ENCODE measurements at regions not wholly inside any gene's neighbourhood (a gene's known extent, or its start where the extent isn't known, plus 50 kb on each side); places are given as distances from the start of the nearest gene placed in this dataset.
"Not testable (repeated sequence)": the region's sequence is repeated elsewhere in the genome, so short reads cannot be mapped to it uniquely, and the experiment has no call there.

GRCh38 chr5:29548262-29548661 is 1645.2 kb upstream of the CDH6 start:
- DNase-seq, result no peak

GRCh38 chr5:29547236-29547865 is 1646.1 kb upstream of the CDH6 start:
- DNase-seq, result no peak

DNA sequence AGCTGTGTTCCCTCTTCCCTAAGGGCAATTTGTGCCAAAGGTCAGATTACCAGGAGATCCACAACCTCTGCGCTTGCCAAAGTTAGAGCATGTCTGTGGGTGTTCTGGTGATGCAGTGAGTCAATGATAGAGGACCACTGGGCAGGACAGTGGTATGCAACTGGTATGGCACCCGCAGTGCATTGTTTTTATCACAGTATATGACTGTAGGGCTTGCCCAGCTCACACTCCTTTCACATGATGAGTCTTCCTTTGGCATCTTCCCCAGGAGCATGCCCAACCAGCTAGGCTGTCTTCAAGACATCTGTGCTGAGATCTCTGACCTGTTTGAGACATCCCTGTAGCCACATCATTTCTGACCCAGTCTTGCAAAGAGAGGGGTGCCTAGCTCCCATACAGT is 1650.0 kb upstream of the CDH6 start:
- DNase-seq, result no peak

GRCh38 chr5:29524227-29524626 is 1669.3 kb upstream of the CDH6 start:
- DNase-seq, result no peak

GRCh38 chr5:29518176-29518575 is 1675.3 kb upstream of the CDH6 start:
- no peak for DNase-seq

DNA sequence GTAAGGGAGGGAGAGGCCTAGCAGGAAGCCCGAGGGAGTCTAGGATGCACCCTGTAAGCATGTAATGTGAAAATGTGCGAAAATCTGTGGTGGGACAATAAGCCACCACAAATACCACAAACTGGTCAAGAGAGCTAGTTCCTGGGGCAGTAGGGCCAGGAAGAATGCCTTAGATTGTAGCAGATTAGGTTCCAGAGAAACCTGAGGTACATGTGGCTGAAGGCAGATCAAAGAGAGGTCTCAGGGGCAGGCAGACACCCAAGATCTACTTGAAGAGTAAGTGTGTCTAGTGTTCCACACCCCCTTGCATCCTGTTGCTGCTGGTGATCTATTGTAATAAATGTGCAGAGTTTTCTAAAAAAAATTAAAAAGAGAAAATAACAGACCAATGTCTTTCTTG is 1677.3 kb upstream of the CDH6 start:
- DNase-seq, result no peak

DNA sequence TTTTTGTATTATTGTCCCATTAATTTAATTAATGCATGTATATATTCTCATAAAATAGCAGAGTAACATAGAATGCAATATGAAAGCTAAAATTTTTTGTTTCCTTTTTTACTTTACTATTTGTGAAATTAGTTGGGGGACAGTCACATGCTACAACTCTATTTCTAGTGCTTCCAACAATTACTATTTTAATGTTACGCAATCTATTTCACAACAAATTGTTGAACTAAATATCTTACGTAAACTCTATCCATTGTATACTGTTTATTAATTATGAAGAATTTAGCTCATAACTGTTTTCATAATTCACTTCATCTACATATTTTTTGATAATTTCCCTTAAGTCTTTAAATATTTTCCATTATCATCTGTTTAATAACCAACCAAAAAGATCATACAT is 1685.4 kb upstream of the CDH6 start:
- no peak for DNase-seq

- no peak for DNase-seq
These were observed 1689.1 kb upstream of the CDH6 start for GRCh38 chr5:29504411-29504810.

DNA sequence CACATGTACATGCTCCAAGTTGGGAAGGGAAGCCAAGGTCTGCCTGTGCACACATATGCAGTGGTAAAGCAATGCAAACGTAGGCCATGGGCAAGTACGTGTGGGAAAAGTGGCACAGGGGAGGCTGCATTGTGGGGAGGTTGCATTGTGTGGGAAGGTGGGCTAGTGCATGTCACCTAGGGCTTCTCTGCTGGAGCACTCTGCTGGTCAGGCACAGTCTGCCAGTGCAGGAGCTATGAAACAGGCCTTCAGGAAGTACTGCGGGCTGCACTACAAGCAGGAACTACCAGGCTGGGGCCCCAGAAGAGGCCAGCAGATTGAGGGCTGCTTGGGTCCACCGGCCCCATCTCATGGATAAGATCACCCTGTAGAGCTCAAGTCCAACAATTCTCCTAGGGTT is 1694.6 kb upstream of the CDH6 start:
- no peak for DNase-seq

DNA sequence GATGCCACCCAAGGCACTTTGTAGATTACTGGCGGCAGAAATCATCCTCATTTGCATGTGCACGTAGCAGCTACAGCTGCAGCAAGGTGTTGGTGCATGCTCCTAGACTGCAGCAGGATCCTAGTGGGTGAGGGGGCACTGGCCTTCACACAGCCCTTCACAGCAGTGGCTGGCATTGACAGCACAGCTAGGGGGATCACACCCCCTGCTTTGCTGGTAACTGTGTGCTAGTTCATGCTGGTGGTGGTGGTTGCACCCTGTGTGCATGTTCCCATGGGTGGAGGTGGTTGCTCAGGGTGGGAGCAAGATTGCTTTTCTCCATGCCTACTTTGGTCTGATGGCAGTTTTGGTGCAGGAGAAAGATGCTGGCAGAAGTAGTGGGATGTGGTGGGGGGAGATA is 1695.1 kb upstream of the CDH6 start:
- DNase-seq, result no peak

GRCh38 chr5:29485333-29485732 is 1708.2 kb upstream of the CDH6 start:
- DNase-seq, result no peak

DNA sequence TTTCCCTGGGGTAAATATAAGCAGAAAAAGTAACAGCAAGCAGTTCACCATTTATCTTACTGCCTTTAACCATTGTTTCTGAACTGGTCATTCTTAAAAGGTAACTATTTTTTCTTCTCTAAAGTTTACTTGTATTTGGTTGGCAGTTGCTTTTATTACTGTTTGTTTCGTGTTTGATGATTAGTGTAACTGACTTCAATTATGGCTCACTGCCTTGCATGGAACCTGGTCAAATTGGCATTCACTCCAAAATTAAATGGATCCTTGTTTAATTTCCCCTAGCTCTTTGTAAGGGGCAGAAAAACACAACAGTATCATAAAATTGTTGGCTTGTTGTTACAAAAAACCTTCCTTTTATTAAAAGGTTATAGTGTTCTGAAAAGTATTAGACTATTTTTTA is 1723.9 kb upstream of the CDH6 start:
- no peak for DNase-seq

DNA sequence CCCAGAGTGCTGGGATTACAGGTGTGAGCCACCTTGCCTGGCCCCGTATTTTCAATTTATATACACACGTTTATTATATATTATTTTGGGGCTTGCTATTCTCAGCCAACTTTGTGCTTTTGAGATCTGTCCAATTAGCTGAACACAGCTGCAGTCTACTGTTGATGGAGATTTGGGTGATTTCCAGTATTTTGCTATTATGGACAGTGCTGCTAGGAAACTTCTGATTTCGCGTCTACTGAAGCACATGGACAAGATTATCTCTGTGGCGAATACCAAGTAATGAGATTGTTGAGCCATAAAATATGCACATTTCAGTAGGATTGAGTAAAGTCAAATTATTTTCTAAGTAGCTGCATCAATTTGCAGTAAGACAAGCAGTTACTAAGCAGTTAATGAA is 1731.2 kb upstream of the CDH6 start:
- no peak for DNase-seq

- DNase-seq, result no peak
These were observed 1732.4 kb upstream of the CDH6 start for GRCh38 chr5:29460971-29461559.

GRCh38 chr5:29451004-29451403 is 1742.5 kb upstream of the CDH6 start:
- DNase-seq, result not testable (repeated sequence)

DNA sequence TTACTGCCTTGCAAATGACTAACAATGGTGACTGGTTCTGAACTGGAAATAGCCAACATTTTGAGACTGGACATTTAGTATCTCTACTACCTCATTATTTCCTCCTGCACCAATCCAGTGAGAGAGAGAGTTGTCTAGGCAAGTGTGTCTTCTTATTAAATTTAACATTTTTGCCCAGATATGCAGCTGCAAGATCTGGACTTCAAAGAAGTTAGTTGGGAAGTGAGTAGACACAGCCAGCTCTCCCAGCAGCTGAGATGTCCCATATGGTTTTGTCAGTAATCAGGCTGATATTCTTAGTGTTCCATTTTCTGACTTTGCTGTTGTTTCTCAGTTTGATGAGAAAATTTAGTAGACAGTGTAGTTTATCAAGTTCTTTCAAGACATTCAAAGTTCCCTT is 1778.8 kb upstream of the CDH6 start:
- no peak for DNase-seq

DNA sequence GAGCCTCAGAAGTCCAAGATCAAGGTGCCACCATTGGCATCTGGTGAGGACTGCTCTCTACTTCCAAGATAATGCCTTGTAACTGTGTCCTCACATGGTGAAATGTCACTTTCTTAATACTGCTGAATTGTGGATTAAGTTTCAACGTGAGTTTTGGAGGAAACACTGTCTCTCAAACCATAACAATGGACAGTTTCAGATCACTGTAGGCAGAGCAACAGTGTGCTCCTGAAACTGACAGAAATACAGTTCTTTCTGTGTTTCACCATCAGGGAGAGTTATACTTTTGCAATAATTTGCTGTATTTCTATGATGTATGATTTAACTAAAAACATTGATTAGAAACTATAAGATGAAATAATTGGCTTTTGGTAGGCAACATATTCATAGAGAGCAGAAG is 1780.5 kb upstream of the CDH6 start:
- DNase-seq, result no peak

GRCh38 chr5:29402270-29402669 is 1791.2 kb upstream of the CDH6 start:
- DNase-seq, result no peak

DNA sequence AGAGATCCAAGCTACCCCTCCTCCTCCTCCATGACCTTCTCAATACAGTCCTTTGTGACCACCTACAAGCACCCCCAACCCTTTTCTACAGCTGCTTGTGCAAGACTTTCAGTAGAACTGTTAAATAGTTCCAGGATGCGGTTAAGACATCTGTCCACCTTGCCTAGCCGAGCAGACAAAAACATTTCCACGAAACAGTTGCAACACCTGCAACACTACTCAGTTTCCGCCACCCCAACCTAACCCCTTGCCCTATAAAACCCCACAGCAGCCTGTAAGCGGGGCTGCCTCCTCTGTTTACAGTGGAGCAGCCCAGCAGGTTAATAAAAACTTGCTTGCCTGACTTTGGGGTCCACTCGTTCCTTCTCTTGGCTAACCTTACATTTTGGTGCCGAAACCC is 1803.5 kb upstream of the CDH6 start:
- no peak for DNase-seq

GRCh38 chr5:29387384-29387783 is 1806.1 kb upstream of the CDH6 start:
- DNase-seq, result no peak

DNA sequence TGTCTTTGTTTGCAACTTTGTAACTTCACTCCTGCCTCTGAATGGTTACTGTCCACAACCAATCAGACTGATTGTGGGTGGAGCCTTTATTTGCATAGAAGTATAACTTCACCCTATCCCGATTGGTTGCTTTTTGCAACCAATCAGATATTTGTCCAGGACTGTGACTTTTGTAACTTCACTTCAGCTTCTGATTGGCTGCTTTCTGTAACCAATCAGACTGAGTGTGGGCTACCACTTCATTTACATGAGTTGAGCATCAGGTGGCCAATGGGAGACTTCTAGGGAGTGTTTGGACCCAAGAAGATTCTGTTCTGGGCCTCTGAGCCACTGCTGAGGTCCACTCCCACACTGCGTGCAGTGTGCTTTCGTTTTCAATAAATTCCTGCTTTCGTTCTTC is 1810.7 kb upstream of the CDH6 start:
- no peak for DNase-seq

- DNase-seq, result no peak
These were observed 1813.5 kb upstream of the CDH6 start for GRCh38 chr5:29380029-29380428.

DNA sequence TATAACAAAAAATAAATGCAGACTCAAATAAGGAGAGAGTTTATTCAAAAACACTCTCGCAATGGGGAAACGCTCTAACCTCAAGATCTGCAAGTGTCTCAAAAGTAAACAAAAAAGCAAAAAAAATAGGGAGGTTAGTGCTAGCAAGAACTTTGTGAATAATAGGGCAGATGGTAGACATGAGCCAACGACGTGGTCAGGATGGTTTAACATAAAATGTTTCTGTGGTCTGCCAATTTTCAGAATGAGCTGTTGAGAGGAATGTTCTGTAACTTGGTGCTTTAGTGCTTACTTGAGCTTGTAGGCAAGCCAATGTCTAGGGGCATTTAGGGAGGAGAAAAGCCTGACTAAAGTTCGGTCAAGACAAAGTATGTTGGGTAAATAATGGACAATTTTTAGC is 1813.9 kb upstream of the CDH6 start:
- DNase-seq, result no peak

DNA sequence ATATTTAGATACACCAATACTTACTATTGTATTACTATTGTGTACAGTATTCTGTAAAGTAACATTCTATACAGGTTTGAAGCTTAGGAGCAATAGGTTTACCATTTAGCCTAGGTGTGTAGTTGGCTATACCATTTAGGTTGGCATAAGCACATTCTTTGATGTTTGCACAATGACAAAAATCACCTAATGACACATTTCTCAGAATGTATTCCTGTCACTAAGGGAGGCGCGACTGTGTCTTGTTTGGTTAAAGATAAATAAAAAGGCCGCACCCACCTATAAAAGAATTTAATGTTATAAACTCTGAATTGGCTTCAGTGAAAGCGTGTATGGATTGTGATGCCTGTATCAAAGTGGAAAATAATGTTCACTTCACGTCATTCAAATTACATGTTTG is 1815.4 kb upstream of the CDH6 start:
- no peak for DNase-seq

GRCh38 chr5:29370248-29370647 is 1823.2 kb upstream of the CDH6 start:
- DNase-seq, result no peak

Measured in DMS 273 treated with DMSO at 0.1 percent for 48 hours (cell line).